Left hindlimb (tissue), 1 donor: ENCODE measurements at regions not wholly inside any gene's neighbourhood (a gene's known extent, or its start where the extent isn't known, plus 50 kb on each side); places are given as distances from the start of the nearest gene placed in this dataset.
A peak's percentile ranks its signal among the peaks of the same experiment; 100 is the strongest.

Source experiments
- DNase-seq: peaks from one replicate; pipeline ENCODE4 v3.0.0-alpha.2; 2018

- DNase-seq, result no peak
These were observed 69.1 kb upstream of the PTER start for GRCh38 chr10:16367621-16368292.

GRCh38 chr10:16381083-16381482 is 55.7 kb upstream of the PTER start:
- DNase-seq, result no peak

- DNase-seq, result peak; percentile 48
These were observed 52.8 kb upstream of the PTER start for GRCh38 chr10:16384021-16384420.

- no peak for DNase-seq
These were observed 50.0 kb upstream of the PTER start for GRCh38 chr10:16386855-16387254.
